PC-3 (cell line): ENCODE measurements at regions not wholly inside any gene's neighbourhood (a gene's known extent, or its start where the extent isn't known, plus 50 kb on each side); places are given as distances from the start of the nearest gene placed in this dataset.

Experiments used
- ATAC-seq: fragments of 200-7000 bp; cut with Tn5 transposase; 2 replicates; pipeline ENCODE4 v1.9.1; 2020; ENCODE audit warnings: mild to moderate bottlenecking, moderate library complexity
- BruUV-seq: library from RNA; stranded (reverse); fragments of 400-500 nt; replicated peaks from 2 replicates; lab custom pipeline; 2021; lab: Mats Ljungman, UMichigan
- CTCF ChIA-PET: fragments of 300-600 bp; sonication (Branson Sonifier 250); formaldehyde crosslinking; loops from one replicate; lab custom pipeline; 2022; ENCODE audit warnings: antibody characterized with exemption; lab: Charles Lee
- POLR2A ChIA-PET: fragments of 300-600 bp; sonication (Branson Sonifier 250); formaldehyde crosslinking; loops from one replicate; lab custom pipeline; 2022; ENCODE audit warnings: antibody characterized with exemption; ENCODE audit not compliant: unreplicated experiment; lab: Charles Lee
- DNase-seq: peaks from one replicate; pipeline ENCODE4 v3.0.0-alpha.2; 2015
- H2AFZ ChIP-seq: fragments of 300-600 bp; sonication (generic); 2 replicates; pipeline ENCODE4 v1.6.0; 2016; ENCODE audit warnings: antibody characterized with exemption, low read length
- H3F3A ChIP-seq: fragments of 300-600 bp; sonication (generic); one replicate; pipeline ENCODE4 v1.6.0; 2017; ENCODE audit warnings: antibody characterized with exemption, low read length, control low read depth, mild to moderate bottlenecking; ENCODE audit not compliant: unreplicated experiment
- H3K27ac ChIP-seq: fragments of 300-600 bp; sonication (generic); 2 replicates; pipeline ENCODE4 v1.5.1; 2016; ENCODE audit warnings: mild to moderate bottlenecking, low read length
- H3K27me3 ChIP-seq: fragments of 300-600 bp; sonication (generic); 2 replicates; pipeline ENCODE4 v1.6.1; 2016; ENCODE audit warnings: low read length, mixed read lengths
- H3K36me3 ChIP-seq: fragments of 300-600 bp; sonication (generic); 2 replicates; pipeline ENCODE4 v1.6.1; 2016; ENCODE audit warnings: low read depth, mixed run types, low read length, mixed read lengths
- H3K4me1 ChIP-seq: fragments of 300-600 bp; sonication (generic); 2 replicates; pipeline ENCODE4 v1.5.1; 2016; ENCODE audit warnings: low read length; ENCODE audit not compliant: insufficient read depth
- H3K4me2 ChIP-seq: fragments of 300-600 bp; sonication (generic); 2 replicates; pipeline ENCODE4 v1.6.0; 2016; ENCODE audit warnings: low read length
- H3K4me3 ChIP-seq: fragments of 300-600 bp; sonication (generic); 2 replicates; pipeline ENCODE4 v1.5.1; 2016; ENCODE audit warnings: mild to moderate bottlenecking, low read length, mixed read lengths
- H3K79me2 ChIP-seq: fragments of 300-600 bp; sonication (generic); 2 replicates; pipeline ENCODE4 v1.6.1; 2017; ENCODE audit warnings: low read length, mixed read lengths
- H3K9ac ChIP-seq: fragments of 300-600 bp; sonication (generic); 2 replicates; pipeline ENCODE4 v1.6.0; 2016; ENCODE audit warnings: mild to moderate bottlenecking, low read length
- H3K9me2 ChIP-seq: fragments of 300-600 bp; sonication (generic); replicated peaks from 2 replicates; pipeline ENCODE4 v1.6.1; 2016; ENCODE audit warnings: mixed run types, low read length, mixed read lengths
- H3K9me3 ChIP-seq: fragments of 300-600 bp; sonication (generic); 2 replicates; pipeline ENCODE4 v1.6.1; 2016; ENCODE audit warnings: low read length, mixed read lengths
- H4K20me1 ChIP-seq: fragments of 300-600 bp; sonication (generic); 2 replicates; pipeline ENCODE4 v1.6.1; 2016; ENCODE audit warnings: low read length, mixed read lengths
- EZH2 ChIP-seq: fragments of 300-600 bp; sonication (generic); IDR thresholded peaks from one replicate; pipeline ENCODE4 v1.6.1; 2017; ENCODE audit warnings: antibody characterized with exemption, mild to moderate bottlenecking, low read length; ENCODE audit not compliant: unreplicated experiment
- EZH2phosphoT487 ChIP-seq: fragments of 300-600 bp; sonication (generic); IDR thresholded peaks from 2 replicates; pipeline ENCODE4 v1.6.1; 2018; ENCODE audit warnings: mild to moderate bottlenecking, antibody characterized with exemption, low read length, borderline replicate concordance
- intact Hi-C: fragments of 100-400 bp; cut with micrococcal nuclease; formaldehyde crosslinking; loops from 2 replicates; pipeline ENCODE4 v1.9.0; 2023
- TF ChIP-seq, protein P1 (sequence below): fragments of 300-600 bp; sonication (generic); conservative IDR thresholded peaks from 2 replicates; pipeline ENCODE4 v1.5.1; 2017; ENCODE audit warnings: antibody characterized with exemption, low read depth, mild to moderate bottlenecking, low read length

- Histone ChIP-seq H3K4me2 (no peak overlapping the region), H3F3A (no peaks in the 10 kb centered on the region), H3K36me3 (no peaks in the 10 kb centered on the region), H3K79me2 (no peaks in the 10 kb centered on the region), H2AFZ (no peak overlapping the region), H3K4me1 (no peaks in the 10 kb centered on the region), H3K27me3 (no peaks in the 10 kb centered on the region), H3K9ac (no peak overlapping the region), H3K9me3 (no peaks in the 10 kb centered on the region), H3K4me3 (no peak overlapping the region), H4K20me1 (no peaks in the 10 kb centered on the region), H3K9me2 (no peaks in the 10 kb centered on the region), H3K27ac (no peak overlapping the region)
- ATAC-seq (no peak), DNase-seq (no peak)
- TF ChIP-seq EZH2: no peak
- TF ChIP-seq, protein P1, sequence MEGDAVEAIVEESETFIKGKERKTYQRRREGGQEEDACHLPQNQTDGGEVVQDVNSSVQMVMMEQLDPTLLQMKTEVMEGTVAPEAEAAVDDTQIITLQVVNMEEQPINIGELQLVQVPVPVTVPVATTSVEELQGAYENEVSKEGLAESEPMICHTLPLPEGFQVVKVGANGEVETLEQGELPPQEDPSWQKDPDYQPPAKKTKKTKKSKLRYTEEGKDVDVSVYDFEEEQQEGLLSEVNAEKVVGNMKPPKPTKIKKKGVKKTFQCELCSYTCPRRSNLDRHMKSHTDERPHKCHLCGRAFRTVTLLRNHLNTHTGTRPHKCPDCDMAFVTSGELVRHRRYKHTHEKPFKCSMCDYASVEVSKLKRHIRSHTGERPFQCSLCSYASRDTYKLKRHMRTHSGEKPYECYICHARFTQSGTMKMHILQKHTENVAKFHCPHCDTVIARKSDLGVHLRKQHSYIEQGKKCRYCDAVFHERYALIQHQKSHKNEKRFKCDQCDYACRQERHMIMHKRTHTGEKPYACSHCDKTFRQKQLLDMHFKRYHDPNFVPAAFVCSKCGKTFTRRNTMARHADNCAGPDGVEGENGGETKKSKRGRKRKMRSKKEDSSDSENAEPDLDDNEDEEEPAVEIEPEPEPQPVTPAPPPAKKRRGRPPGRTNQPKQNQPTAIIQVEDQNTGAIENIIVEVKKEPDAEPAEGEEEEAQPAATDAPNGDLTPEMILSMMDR: no peak
- no peak for TF ChIP-seq EZH2phosphoT487
- BruUV-seq: no TSS peak
- intact Hi-C loops: no loop called here
- POLR2A ChIA-PET: no interaction called here
- CTCF ChIA-PET: no interaction called here
Observed at GRCh38 chr4:187777954-187778353, 217.6 kb upstream of the ZFP42 start.

DNA sequence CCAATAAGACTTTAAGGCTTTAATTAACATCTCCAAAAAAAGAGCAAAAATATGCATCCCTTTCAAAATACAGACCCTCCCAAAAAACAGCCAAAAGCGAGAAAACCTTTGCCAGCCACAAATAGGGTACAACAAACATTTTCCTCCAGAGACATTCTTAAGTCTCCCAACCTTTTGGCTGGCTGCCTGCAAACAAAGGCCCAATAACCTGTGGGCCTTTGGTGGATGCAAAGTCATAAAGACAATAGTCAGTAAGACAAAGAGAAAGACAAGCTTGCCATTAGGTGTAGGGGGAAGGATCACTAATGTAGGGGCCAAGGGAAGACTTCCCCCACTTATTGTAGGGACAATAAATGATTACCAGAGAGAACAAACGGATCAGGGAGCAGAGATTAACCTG is 215.5 kb upstream of the ZFP42 start:
- Histone ChIP-seq H2AFZ (no peak overlapping the region), H3K27me3 (no peaks in the 10 kb centered on the region), H3K79me2 (no peaks in the 10 kb centered on the region), H3K9ac (no peak overlapping the region), H3F3A (no peaks in the 10 kb centered on the region), H3K9me3 (no peaks in the 10 kb centered on the region), H3K4me2 (no peak overlapping the region), H3K4me3 (no peak overlapping the region), H3K27ac (no peak overlapping the region), H4K20me1 (no peaks in the 10 kb centered on the region), H3K4me1 (no peaks in the 10 kb centered on the region), H3K9me2 (no peaks in the 10 kb centered on the region), H3K36me3 (no peaks in the 10 kb centered on the region)
- intact Hi-C loops: no loop called here
- ChIA-PET POLR2A (no interaction called here), CTCF (no interaction called here)
- no peak for TF ChIP-seq EZH2phosphoT487
- TF ChIP-seq, protein P1: no peak
- TF ChIP-seq EZH2: no peak
- no TSS peak for BruUV-seq
- no peak for DNase-seq
- ATAC-seq: no peak

DNA sequence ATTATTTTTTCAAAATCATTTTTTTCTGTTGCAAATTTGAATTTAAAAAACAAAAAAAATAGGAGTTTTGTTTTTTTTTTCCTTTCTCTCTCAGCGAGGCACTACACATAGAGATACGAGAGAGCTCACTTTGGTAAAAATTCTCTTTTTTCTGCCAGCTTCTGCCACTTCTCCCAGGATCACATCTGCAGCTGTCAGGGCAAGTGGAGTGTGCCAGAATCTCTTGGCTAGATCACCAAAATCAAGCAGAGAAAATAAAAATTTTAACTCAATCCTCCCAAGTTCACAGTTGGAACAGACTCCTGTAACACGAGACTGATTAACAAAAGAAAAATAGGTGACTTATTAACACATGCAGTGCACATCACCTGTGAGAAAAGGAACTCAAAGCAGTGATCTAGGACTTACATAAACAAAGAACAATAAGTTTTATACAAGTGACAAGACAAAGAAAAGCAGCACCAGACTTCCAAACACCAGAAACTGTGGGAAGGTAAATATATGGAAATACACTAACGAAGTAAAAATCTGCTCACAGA is 213.2 kb upstream of the ZFP42 start:
- no peaks in the 10 kb centered on the region for H3F3A ChIP-seq
- DNase-seq (no peak), ATAC-seq (no peak)
- no peaks in the 10 kb centered on the region for H3K9me2 ChIP-seq
- H3K79me2 ChIP-seq: no peaks in the 10 kb centered on the region
- H3K36me3 ChIP-seq: no peaks in the 10 kb centered on the region
- POLR2A ChIA-PET: no interaction called here
- no peak overlapping the region for H2AFZ ChIP-seq
- no peaks in the 10 kb centered on the region for H3K27me3 ChIP-seq
- no peaks in the 10 kb centered on the region for H3K9me3 ChIP-seq
- H3K4me1 ChIP-seq: no peaks in the 10 kb centered on the region
- no peak overlapping the region for H3K9ac ChIP-seq
- TF ChIP-seq, protein P1: no peak
- TF ChIP-seq EZH2phosphoT487 (no peak), EZH2 (no peak)
- H3K4me3 ChIP-seq: no peak overlapping the region
- CTCF ChIA-PET: no interaction called here
- no TSS peak for BruUV-seq
- no peak overlapping the region for H3K4me2 ChIP-seq
- no peaks in the 10 kb centered on the region for H4K20me1 ChIP-seq
- intact Hi-C loops: no loop called here
- no peak overlapping the region for H3K27ac ChIP-seq
